ENCODE measurements at regions not wholly inside any gene's neighbourhood (a gene's known extent, or its start where the extent isn't known, plus 50 kb on each side); places are given as distances from the start of the nearest gene placed in this dataset.

DNA sequence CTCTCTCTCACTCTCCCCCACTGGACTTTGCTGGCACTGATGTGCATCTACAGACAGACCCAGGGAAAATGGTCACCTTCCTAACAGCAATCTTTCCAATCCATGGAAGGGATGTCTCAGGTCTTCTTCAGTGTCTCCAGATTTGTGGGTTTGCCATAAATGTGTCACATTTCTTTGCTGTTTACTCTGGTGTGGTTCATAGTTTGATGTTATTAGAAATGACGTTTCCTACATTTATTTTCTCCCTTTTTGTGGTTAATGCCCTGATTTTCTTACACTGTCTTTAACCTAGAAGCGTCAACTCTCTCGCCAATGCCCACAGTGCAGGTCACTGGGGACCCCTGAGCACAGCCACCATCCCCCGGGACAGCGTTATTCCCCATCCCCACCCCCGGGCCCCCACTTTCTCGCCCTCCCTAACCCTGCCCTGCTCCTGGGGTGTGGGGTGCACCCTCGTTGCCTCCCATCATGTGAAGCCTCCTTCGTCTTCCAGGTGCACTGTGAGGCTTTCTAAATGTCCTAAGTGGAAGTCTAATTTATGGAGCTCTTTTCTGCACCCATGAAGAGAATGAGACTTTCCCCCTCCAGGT, 86.5 kb downstream of the YTHDF1 start:
- DNase-seq, result peak in 1 of 2 donors; percentile 10
- intact Hi-C loops (cut with DNase I, micrococcal nuclease), result no loop called here
- ATAC-seq, result no peak

DNA sequence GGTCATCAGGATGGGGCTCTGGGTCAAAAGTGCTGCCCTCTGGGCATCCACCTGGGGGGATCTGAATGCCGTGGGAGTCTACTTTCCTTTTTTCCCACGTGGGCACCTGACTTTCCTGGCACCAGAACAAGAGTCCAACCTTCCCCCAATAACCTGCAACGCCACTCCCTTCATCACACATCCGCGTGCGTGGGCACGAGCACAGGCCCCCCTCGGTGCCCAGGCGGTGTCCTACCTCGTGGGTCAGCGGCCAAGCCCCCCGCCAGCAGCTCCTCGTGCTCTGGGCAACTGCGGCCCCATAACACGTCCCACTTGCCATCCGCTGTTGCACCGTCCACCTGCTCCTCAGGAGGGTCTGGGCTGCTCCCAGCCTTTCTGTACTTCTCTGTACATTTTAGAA, 87.0 kb downstream of the YTHDF1 start:
- ATAC-seq (no peak), DNase-seq (peak in 1 of 2 donors; percentile 12)
- intact Hi-C loops (cut with DNase I, micrococcal nuclease), result no loop called here

DNA sequence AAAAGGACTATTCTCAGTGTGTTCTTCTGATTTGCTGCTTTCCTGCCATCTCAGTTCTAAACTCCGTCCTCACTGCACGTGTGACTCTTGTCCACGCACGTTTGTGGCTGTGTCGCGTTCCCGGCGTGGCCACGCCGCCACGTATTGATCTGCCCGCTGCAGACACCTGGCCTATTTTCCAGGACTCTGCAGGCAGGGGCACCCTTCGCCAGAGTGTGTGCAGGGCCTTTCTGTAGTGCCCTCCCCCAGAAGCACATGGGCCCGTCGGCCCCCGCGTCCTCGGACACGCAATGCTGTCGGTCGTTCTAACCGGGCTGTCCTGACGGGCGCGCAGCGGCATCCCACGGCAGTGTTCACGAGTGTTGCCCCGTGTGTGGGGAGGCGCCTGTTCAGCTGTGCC, 87.6 kb downstream of the YTHDF1 start:
- ATAC-seq (no peak), DNase-seq (peak in 1 of 2 donors; percentile 15)
- intact Hi-C loops (cut with DNase I, micrococcal nuclease), result no loop called here

DNA sequence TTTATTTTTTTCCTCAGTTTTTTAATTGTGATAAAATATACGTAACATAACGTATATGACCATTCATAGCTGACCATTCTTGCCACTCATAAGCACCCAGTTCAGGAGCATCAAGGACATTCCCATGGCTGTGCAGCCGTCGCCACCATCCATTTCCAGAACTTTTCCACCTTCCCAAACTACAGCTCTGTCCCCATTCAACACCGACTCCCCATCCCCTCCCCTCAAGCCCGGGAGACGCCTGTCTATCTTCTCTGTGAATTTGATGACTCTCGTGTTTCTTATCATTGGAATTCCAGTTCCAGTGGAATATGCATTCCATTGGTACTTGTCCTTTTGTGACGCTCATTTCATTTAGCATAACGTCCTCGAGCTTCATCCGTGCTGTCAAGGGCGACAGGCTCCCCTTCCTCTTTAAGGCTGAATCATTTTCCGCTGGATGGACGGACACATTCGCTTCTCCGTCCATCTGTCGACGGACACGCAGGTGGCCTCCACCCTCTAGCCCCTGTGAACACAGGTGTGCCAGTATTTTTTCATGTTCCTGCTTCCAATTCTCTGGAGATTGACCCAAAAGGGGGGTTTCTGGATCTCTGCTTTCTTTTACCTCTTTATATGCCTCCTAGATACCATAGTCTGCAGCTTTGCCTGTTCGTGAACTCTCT, 88.1 kb downstream of the YTHDF1 start:
- no peak for ATAC-seq
- intact Hi-C loops (cut with DNase I, micrococcal nuclease), result no loop called here
- DNase-seq, result peak in 1 of 2 donors; percentile 11

DNA sequence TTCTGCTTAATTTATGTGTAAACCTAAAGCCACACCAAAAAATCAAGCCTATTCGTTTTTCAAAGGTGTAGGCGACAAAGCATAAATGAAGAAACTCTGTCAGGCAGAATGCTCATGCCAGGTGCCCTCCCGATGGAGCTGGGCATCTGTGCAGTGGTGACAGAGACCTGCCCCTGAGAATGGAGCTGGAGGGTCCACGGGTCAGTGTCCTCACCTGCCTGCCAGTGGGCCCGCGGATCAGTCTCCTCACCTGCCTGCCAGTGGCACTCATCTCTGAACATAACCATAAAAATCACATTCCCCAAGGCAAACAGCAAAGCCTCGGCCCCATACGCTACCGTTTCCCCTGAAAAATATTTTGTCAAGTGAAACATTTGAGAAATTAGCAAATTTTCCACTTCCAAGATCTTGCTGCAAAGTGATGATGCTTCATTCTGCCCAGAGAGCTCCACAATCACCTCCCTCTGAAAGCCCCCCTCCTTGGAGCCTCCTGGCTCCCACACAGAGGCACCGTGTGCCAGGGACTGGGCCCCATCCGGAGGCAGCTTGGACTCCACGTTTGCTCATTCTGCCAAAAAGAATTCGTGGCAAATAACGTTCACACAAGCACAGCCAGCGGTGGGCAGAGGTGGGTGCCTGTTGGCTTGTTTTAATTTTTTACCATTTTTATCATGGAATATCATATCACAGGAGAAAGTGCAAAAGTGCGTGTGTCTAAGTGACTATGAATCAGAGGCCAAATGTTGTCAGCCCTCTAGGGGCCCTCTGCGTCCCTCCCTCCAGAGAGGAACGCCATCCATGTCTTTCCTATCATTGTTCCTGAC, 88.8 kb downstream of the YTHDF1 start:
- DNase-seq (peak in 1 of 2 donors; percentile 5), ATAC-seq (no peak)
- intact Hi-C loops (cut with DNase I, micrococcal nuclease), result no loop called here

DNA sequence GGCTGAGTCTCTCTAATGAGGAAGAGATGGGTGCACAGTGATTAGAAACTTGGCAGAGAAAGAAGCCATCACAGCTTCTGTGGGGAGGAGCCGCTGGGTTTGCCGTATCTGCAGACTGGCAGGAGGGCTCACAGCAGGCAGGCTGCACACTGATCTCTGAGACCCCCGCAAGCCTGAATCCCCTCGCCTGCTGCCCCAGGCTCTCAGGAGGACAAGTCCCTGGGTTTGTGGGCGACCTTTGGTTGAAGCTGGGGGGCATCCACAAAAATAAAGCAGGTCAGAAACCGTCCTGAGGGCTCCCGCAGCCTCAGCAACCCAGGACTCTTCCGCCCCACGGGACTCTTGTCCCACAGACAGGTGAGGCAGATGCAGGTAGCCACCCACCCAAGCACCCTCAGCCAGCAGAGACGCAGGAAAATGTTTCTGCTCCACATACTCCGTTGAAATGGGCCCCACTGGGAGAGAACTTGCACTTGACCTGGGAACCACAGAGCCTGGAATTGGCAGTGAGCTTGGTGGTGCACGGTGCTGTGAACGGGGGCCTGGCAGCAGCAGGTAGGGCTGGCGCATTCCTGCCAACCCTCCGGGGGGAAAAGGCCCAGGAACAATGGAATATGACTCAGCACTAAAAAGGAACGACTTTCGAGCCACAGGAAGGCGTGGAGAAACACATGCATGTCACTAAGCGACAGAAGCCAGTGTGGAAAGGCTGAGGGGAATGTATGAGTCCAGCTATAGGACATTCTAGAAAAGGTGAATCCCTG, 89.9 kb downstream of the YTHDF1 start:
- ATAC-seq (no peak), DNase-seq (peak in 1 of 2 donors; percentile 10)
- intact Hi-C loops (cut with DNase I, micrococcal nuclease), result no loop called here

DNA sequence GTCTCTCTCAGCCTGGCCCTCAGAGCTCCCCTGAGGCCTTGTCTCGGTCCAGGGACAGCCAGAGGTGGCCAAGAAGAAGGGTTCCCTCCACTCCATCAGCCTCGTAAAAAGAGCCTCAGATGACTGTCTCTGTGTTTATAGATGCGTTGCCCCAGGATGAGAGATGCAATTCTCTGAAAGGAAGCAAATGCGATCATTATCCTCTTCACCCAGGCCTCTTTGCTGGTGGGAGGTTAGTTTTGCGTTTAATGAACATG, 90.4 kb downstream of the YTHDF1 start:
- DNase-seq (no peak), ATAC-seq (no peak)
- intact Hi-C loops (cut with DNase I, micrococcal nuclease), result no loop called here

DNA sequence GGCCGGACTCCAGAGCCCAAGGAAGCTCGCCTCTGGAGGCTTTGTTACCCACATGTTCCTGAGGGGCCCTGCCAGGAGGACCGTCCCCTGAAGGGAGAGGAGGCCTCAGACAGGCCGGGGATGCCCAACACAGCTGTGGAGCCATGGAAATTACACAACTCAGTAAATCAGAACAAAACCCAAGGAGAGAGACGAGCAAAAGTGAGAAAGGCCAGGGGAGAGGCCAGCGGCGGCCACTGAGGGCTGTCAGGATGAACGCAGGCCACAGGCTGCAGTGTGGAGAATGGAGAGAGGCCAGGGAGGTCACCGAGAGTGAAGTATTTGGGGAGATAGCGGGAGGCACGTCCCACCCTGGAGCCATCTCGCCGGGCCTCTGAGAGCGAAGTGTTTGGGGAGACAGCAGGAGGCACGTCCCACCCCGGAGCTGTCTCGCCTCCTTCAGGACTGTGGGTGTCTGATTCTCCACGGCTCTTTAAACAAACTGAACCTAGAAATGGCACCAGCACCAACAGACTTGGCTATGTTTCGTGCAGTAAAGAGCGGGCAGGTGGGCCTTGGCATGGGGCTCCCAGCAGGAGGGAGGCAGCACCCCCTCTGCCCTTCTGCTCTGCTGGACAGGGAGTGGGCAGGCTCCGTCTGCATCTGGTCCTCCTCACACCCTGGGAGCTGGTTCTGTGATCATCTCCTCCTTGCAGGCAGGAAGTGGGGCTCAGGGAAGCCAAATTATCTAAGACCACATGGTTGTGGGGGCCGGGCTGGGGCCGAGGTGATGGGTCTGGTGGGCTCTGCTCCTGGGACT, 91.0 kb downstream of the YTHDF1 start:
- DNase-seq (no peak), ATAC-seq (no peak)
- intact Hi-C loops (cut with DNase I, micrococcal nuclease), result no loop called here

DNA sequence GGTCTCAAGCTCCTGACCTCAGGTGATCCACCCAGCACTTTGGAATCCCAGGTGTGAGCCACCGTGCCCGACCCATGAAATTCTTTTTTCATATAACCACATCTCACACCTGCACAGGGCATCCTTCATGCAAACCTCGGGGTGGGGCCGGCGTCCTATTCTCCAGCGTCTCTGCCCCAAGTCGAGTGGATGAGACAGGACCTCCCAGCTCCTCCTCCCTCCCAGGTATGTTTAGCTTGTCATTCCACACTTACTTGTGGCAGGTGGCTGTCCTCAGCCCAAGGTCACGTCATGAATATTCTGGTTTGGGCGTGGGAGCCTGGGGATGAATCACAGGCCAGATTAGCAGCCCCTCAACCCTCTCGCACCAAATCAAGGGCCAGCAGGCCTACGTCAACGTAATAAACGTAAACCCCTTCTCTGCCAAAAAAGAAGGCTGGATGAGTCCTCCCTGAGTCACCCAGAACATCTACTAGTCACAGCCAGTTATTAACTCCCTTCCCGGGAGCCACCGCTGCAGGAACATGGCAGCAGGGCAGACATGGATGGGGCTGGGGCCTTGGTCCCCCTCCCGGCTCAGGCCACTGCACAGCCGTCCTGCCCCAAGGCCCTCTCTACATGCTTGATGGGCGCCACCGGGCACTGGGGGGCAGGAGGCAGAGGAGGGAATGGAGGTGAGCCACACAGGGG, 91.7 kb downstream of the YTHDF1 start:
- no peak for ATAC-seq
- no peak for DNase-seq
- intact Hi-C loops (cut with DNase I, micrococcal nuclease), result no loop called here

DNA sequence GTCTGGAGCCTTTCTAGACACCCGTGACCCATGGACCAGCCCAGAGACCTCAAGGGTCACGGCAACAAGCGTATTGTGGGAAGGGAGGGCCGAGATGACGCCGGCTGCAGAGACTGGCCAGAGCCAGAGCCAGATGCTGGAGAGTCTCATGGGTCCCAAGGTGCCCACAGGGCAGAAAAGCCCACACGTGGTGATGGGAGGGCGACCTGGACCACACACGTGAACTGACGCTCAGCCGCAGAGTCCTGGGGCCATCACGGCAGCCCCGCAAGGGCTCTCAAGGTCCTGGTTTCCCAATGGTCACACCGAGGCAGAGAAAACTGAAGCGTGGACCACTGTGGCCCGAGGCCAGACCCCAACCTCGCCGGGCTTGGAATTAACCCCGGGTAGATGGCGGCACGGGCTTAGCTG, 92.6 kb downstream of the YTHDF1 start:
- intact Hi-C loops (cut with DNase I, micrococcal nuclease), result no loop called here
- ATAC-seq (no peak), DNase-seq (no peak)

DNA sequence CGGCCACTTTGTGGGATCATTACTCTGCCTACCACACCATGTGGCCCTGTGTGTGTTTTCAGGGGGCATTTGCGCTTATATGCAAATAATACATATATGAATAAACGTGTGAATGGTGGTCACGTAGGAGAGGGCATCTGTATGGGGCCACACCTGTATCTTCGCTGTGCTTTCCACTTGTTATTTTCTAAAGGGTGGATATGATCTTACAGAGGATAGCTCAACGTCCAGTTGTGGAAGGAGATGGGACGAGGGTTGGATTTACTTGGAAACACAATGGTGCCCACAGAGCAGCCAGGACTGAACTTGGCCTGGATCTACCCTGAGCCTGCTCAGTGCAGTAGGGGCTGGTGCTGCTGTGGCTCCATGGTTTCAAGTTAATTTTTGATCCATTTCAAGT, 93.3 kb downstream of the YTHDF1 start:
- intact Hi-C loops (cut with DNase I, micrococcal nuclease), result no loop called here
- ATAC-seq (no peak), DNase-seq (no peak)

DNA sequence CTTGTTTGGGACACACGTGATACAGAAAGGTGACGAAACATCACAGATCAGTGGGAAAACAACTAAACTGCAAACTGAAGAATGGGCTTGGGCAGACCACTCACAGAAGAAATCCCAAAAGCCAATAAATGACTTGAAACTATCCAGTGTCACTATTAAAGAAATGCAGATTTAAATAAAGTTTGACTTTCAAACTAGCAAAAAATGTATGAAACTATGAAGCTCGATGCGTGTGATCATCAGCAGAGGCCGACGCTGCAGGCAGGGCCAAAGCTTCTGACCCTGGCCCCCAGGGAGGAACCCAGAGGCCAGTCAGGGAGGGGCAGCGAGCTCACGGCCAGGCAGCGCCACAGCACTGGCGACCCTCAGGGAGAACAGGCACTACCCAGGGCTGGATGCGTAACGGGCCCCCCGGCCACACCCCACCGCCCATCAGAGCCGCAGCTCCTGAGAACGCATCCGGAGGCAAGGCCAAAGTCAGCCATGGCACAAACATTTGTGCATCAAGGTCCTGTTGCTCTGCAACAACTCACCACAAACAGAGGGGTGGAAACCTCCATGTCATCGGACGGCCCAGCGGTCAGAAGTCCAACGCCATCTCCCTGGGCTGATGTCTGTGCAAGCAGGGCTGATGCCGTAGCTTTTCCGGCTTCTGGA, 94.1 kb downstream of the YTHDF1 start:
- DNase-seq (peak in 1 of 2 donors; percentile 9), ATAC-seq (no peak)
- intact Hi-C loops (cut with DNase I, micrococcal nuclease), result no loop called here

DNA sequence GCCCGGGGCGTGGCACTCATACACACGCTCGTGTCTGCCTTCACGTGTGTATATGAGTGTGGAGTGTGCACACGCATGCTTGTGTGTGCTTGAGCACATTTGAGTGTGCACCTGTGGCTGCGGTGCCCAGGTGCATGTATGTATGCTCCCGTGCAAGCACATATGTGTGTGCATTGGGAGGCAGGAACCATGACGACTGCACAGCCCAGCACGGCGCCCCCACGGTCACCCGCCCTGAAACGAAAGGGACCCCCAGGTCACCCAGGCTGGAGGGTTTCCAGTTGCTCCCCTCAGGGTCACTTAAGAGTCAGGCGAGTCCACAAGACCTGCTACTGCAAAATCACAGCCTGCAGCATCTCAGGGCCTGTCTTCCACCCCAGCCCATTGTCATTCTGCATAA, 94.7 kb downstream of the YTHDF1 start:
- DNase-seq (no peak), ATAC-seq (no peak)
- intact Hi-C loops (cut with DNase I, micrococcal nuclease), result no loop called here

DNA sequence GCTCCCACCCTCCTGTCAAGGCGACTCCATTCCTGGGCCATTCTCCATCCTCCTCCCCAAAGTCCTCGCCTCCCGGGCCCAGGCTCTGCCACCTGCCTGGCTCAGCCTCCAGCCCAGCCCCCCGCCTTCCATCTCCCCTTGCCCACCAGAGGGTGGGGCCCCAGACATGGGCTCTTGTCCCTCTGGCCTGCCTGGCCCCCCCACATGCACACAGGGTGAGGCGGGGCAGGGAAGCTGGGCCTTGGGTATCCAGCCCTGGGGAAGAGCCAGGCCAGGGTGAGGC, 95.2 kb downstream of the YTHDF1 start:
- intact Hi-C loops (cut with DNase I, micrococcal nuclease), result no loop called here
- DNase-seq (no peak), ATAC-seq (no peak)

DNA sequence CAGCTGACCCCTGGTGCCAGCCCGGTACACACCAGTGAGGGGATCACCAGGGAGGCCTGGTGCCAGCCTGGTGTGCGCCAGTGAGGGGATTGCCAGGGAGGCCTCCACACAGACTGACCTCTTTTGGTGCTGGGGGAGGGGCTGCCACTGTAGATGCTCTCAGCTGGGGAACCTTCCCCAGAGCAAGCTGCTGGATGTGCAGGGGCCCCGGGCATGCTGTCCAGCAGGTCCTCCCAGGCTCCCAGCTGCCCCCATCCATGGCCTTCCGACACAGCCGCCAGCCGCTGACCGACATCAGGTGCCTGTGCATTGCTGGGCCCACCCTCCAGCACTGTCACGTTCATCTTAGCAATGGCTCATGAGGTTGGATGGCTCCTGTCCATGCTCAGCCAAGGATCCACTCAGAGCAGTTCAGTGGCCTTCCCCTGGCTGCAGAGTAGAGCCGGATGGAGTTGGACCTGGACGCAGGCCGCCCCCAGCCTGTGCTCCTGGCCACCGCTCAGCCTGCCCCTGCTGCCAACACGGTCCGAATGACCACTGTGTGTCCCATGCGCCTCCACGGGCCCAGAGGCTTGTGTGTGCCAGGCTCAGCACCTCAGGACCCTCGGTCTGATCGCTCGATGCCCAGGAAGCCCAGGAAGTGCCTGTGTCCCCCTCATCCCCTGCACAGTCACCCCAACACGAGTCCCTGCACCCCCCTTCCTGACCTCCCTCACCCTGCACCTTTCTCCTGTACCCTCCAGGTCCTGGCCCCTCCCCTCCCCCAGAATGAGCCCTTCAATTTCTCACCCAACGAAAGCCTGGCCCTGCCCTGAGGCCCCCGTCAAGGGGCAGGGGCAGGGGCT, 95.7 kb downstream of the YTHDF1 start:
- no peak for DNase-seq
- intact Hi-C loops (cut with DNase I, micrococcal nuclease), result no loop called here
- no peak for ATAC-seq

DNA sequence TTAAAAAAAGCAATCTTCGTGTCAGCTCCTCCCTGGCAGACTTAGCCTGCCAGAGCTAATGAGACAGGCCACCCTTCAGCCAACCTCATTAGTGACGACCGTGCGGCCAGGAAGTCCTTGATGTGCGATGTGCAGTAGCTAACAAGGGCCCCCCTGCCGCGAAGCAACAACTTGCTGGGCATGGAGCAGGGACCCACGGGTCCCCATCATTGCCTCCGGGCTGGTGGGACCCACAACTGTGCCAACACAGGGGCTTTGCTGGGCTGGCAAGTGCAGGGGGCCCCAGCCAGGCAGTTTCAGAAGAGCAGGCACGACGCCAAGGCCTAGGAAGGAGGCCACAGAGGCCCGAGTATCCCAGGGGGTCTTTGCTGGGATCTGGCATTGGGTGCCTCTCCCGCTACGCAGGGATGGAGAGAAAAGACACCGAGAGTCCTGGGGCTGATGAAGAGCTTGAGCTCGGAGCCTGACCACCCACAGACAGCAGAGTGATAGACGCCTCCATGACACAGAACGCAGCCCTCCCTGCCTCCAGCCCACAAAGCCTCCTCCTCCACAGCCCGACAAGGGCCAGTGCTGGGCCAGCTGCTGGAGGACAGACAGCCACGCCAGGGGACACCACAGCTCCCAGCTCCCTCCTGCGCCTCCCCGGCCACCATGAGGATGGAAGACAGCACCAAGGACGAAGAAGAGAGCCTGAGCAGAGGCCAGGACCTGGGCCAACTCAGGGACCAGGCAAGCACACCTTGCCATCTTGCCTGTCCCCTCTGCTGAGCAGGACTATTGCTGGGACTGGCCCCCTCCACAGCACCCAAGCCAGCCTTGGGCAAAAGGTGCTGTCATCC, 96.6 kb downstream of the YTHDF1 start:
- no peak for ATAC-seq

More for the DNA sequence above, 96.6 kb downstream of the YTHDF1 start:
- intact Hi-C loops (cut with DNase I, micrococcal nuclease), result no loop called here
- no peak for DNase-seq
